Neural cell (in vitro differentiated cells): ENCODE measurements at regions not wholly inside any gene's neighbourhood (a gene's known extent, or its start where the extent isn't known, plus 50 kb on each side); places are given as distances from the start of the nearest gene placed in this dataset.

Experiments used
- H2AFZ ChIP-seq: fragments of 200-600, 300-800 bp; sonication (generic), shearing (Covaris generic); 2 replicates; pipeline ENCODE4 v1.6.0; 2014; ENCODE audit warnings: low read depth, mild to moderate bottlenecking, antibody characterized with exemption, low read length, moderate library complexity
- H3F3A ChIP-seq: fragments of 200-600 bp; shearing (Covaris generic); 2 replicates; pipeline ENCODE4 v1.6.1; 2016; ENCODE audit warnings: mild to moderate bottlenecking, moderate library complexity, mixed read lengths, antibody characterized with exemption, low read length; ENCODE audit not compliant: insufficient read depth, poor library complexity, severe bottlenecking
- H3K27ac ChIP-seq: fragments of 200-600, 300-800 bp; sonication (generic), shearing (Covaris generic); 2 replicates; pipeline ENCODE4 v1.5.1; 2014; ENCODE audit warnings: mild to moderate bottlenecking, low read length, moderate library complexity
- H3K27me3 ChIP-seq: fragments of 300-800, 200-600 bp; sonication (generic), shearing (Covaris generic); 2 replicates; pipeline ENCODE4 v1.6.0; 2014; ENCODE audit warnings: mild to moderate bottlenecking, low read depth, low read length, moderate library complexity; ENCODE audit not compliant: insufficient read depth
- H3K36me3 ChIP-seq: fragments of 300-800, 200-600 bp; sonication (generic), shearing (Covaris generic); 2 replicates; pipeline ENCODE4 v1.5.1; 2014; ENCODE audit warnings: mild to moderate bottlenecking, antibody characterized with exemption, low read length, moderate library complexity; ENCODE audit not compliant: insufficient read depth
- H3K4me2 ChIP-seq: fragments of 300-800, 200-600 bp; sonication (generic), shearing (Covaris generic); 2 replicates; pipeline ENCODE4 v1.6.0; 2014; ENCODE audit warnings: mild to moderate bottlenecking, low read length
- H3K4me3 ChIP-seq: fragments of 300-800, 200-600 bp; sonication (generic), shearing (Covaris generic); 2 replicates; pipeline ENCODE4 v1.5.1; 2014; ENCODE audit warnings: mild to moderate bottlenecking, low read length, moderate library complexity
- H3K79me2 ChIP-seq: fragments of 200-600 bp; shearing (Covaris generic); replicated peaks from 2 replicates; pipeline ENCODE4 v1.6.0; 2014; ENCODE audit warnings: mild to moderate bottlenecking, low read length, moderate library complexity; ENCODE audit not compliant: insufficient read depth
- H3K9ac ChIP-seq: fragments of 300-800, 200-600 bp; sonication (generic), shearing (Covaris generic); 2 replicates; pipeline ENCODE4 v1.6.1; 2016; ENCODE audit warnings: mild to moderate bottlenecking, low read length, mixed read lengths
- H3K9me2 ChIP-seq: fragments of 200-600 bp; shearing (Covaris generic); 2 replicates; pipeline ENCODE4 v1.6.1; 2016; ENCODE audit warnings: mild to moderate bottlenecking, low read length, mixed read lengths; ENCODE audit not compliant: insufficient read depth
- H3K9me3 ChIP-seq: fragments of 200-600, 300-800 bp; sonication (generic), shearing (Covaris generic); 2 replicates; pipeline ENCODE4 v1.6.1; 2016; ENCODE audit warnings: mild to moderate bottlenecking, mixed run types, low read length, moderate library complexity, mixed read lengths
- H4K20me1 ChIP-seq: fragments of 200-600 bp; shearing (Covaris generic); 2 replicates; pipeline ENCODE4 v1.6.1; 2016; ENCODE audit warnings: mild to moderate bottlenecking, mixed run types; ENCODE audit not compliant: insufficient read depth
- EP300 ChIP-seq: fragments of 450-650 bp; conservative IDR thresholded peaks from 2 replicates; pipeline ENCODE4 v1.6.1; 2014; ENCODE audit warnings: antibody characterized with exemption, mild to moderate bottlenecking, moderate library complexity; ENCODE audit not compliant: poor library complexity, severe bottlenecking
- EZH2 ChIP-seq: fragments of 200-600, 300-800 bp; shearing (Covaris generic), sonication (generic); IDR thresholded peaks from 2 replicates; pipeline ENCODE4 v1.6.1; 2014; ENCODE audit warnings: antibody characterized with exemption, low read length, borderline replicate concordance, mild to moderate bottlenecking; ENCODE audit not compliant: insufficient read depth, poor library complexity, severe bottlenecking
- MXI1 ChIP-seq: fragments of 450-650 bp; conservative IDR thresholded peaks from 2 replicates; pipeline ENCODE4 v1.6.1; 2014; ENCODE audit warnings: antibody characterized with exemption, mild to moderate bottlenecking; ENCODE audit not compliant: poor library complexity, severe bottlenecking
- POLR2AphosphoS5 ChIP-seq: IDR thresholded peaks from 2 replicates; pipeline ENCODE4 v1.6.1; 2012
- RAD21 ChIP-seq: fragments of 450-650 bp; conservative IDR thresholded peaks from 2 replicates; pipeline ENCODE4 v1.6.1; 2014; ENCODE audit warnings: antibody characterized with exemption, mild to moderate bottlenecking, moderate library complexity
- SMC3 ChIP-seq: fragments of 450-650 bp; conservative IDR thresholded peaks from 2 replicates; pipeline ENCODE4 v1.6.1; 2014; ENCODE audit warnings: antibody characterized with exemption, mild to moderate bottlenecking, moderate library complexity; ENCODE audit not compliant: poor library complexity
- TF ChIP-seq, protein P1 (sequence below): fragments of 450-650 bp; IDR thresholded peaks from 2 replicates; pipeline ENCODE4 v1.5.1; 2014; ENCODE audit warnings: antibody characterized with exemption, mild to moderate bottlenecking, moderate library complexity; ENCODE audit not compliant: poor library complexity, severe bottlenecking
- TF ChIP-seq, protein P2 (sequence below): IDR thresholded peaks from 2 replicates; pipeline ENCODE4 v1.6.1; 2012; ENCODE audit warnings: borderline replicate concordance

DNA sequence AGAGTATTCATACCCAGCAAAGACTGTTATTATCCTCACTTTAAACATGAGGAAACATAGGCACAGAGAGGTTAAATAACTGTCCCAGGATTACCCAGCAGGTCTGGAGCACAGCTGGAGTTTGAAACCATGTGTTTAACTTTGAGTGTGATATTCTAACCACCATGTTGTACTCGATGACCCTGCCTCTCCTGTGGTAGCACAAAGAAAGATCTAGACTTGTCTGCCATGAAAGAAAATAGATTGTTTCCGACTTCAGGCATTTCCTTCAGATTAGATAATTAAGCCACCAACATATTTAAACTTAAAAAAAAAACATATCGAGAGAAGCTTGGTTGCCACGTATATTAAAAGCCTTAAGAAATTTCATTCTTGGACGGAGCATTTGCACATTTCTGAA lies 104.6 kb upstream of the RUNX1 start:
- Histone ChIP-seq H3K79me2 (no peaks in the 10 kb centered on the region), H3K36me3 (no peaks in the 10 kb centered on the region), H3K9ac (no peak overlapping the region), H3K4me2 (no peak overlapping the region), H2AFZ (no peak overlapping the region), H3K9me3 (no peaks in the 10 kb centered on the region), H3K9me2 (no peaks in the 10 kb centered on the region), H3K4me3 (no peak overlapping the region), H3K27ac (no peak overlapping the region), H3F3A (no peaks in the 10 kb centered on the region), H4K20me1 (no peaks in the 10 kb centered on the region), H3K27me3 (no peaks in the 10 kb centered on the region)
- TF ChIP-seq, protein P1, sequence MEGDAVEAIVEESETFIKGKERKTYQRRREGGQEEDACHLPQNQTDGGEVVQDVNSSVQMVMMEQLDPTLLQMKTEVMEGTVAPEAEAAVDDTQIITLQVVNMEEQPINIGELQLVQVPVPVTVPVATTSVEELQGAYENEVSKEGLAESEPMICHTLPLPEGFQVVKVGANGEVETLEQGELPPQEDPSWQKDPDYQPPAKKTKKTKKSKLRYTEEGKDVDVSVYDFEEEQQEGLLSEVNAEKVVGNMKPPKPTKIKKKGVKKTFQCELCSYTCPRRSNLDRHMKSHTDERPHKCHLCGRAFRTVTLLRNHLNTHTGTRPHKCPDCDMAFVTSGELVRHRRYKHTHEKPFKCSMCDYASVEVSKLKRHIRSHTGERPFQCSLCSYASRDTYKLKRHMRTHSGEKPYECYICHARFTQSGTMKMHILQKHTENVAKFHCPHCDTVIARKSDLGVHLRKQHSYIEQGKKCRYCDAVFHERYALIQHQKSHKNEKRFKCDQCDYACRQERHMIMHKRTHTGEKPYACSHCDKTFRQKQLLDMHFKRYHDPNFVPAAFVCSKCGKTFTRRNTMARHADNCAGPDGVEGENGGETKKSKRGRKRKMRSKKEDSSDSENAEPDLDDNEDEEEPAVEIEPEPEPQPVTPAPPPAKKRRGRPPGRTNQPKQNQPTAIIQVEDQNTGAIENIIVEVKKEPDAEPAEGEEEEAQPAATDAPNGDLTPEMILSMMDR = no peak
- TF ChIP-seq MXI1 = no peak
- TF ChIP-seq, protein P2, sequence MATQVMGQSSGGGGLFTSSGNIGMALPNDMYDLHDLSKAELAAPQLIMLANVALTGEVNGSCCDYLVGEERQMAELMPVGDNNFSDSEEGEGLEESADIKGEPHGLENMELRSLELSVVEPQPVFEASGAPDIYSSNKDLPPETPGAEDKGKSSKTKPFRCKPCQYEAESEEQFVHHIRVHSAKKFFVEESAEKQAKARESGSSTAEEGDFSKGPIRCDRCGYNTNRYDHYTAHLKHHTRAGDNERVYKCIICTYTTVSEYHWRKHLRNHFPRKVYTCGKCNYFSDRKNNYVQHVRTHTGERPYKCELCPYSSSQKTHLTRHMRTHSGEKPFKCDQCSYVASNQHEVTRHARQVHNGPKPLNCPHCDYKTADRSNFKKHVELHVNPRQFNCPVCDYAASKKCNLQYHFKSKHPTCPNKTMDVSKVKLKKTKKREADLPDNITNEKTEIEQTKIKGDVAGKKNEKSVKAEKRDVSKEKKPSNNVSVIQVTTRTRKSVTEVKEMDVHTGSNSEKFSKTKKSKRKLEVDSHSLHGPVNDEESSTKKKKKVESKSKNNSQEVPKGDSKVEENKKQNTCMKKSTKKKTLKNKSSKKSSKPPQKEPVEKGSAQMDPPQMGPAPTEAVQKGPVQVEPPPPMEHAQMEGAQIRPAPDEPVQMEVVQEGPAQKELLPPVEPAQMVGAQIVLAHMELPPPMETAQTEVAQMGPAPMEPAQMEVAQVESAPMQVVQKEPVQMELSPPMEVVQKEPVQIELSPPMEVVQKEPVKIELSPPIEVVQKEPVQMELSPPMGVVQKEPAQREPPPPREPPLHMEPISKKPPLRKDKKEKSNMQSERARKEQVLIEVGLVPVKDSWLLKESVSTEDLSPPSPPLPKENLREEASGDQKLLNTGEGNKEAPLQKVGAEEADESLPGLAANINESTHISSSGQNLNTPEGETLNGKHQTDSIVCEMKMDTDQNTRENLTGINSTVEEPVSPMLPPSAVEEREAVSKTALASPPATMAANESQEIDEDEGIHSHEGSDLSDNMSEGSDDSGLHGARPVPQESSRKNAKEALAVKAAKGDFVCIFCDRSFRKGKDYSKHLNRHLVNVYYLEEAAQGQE = no peak
- no peak for TF ChIP-seq SMC3
- TF ChIP-seq POLR2AphosphoS5 = no peak
- no peak for TF ChIP-seq RAD21
- TF ChIP-seq EZH2 = no peak
- TF ChIP-seq EP300 = no peak

DNA sequence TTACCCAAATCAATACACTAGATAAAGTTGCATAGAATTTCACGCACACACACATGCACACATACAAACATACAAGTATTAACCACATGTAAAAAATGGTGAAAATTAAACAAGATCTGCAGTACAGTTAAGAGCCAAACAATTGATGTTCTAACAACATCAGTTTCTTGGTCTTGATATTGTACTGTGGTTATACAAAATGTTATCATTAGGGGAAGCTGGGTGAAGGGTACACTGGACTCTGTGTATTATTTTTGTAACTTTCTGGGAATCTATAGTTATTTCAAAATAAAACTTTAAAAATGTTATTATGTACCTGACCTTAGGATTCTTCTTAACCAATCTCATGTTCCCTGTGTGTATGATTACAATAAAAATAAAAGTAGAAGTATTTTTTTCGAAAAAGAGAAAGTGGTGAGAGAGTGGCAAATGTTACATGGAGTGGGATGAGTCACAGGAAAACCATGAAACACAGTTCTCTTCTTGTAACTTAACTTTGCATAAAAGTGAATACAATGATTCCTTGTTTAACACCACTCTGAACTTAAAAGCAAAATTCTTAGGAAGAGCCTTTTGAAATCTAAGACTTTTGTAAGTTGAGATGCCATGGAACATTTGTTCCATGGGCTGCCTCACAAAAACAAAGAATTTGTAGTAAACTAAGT lies 101.6 kb upstream of the RUNX1 start:
- Histone ChIP-seq H3F3A (no peaks in the 10 kb centered on the region), H4K20me1 (no peaks in the 10 kb centered on the region), H3K9me2 (no peaks in the 10 kb centered on the region), H2AFZ (no peak overlapping the region), H3K4me3 (no peak overlapping the region), H3K4me2 (no peak overlapping the region), H3K36me3 (no peaks in the 10 kb centered on the region), H3K9ac (no peak overlapping the region), H3K27me3 (no peaks in the 10 kb centered on the region), H3K79me2 (no peaks in the 10 kb centered on the region), H3K9me3 (no peaks in the 10 kb centered on the region), H3K27ac (no peak overlapping the region)
- TF ChIP-seq, protein P1 = no peak
- TF ChIP-seq MXI1 = no peak
- TF ChIP-seq EZH2 = no peak
- TF ChIP-seq EP300 = no peak
